Esophagus squamous epithelium (tissue), 4 donors: ENCODE measurements at regions not wholly inside any gene's neighbourhood (a gene's known extent, or its start where the extent isn't known, plus 50 kb on each side); places are given as distances from the start of the nearest gene placed in this dataset.

Experiments
- CTCF ChIP-seq, 6 experiments: fragments of 450-650 bp in 4 of 6; fragments of 200-600 bp in 2 of 6; sonication (generic) in 2 of 6; IDR thresholded peaks; one replicate each; pipeline ENCODE4 v1.5.1; 2016 to 2019; ENCODE audit warnings: antibody characterized with exemption in 6 of 6, mild to moderate bottlenecking in 4 of 6, moderate library complexity in 4 of 6
- POLR2A ChIP-seq, 4 donors: fragments of 450-650 bp; IDR thresholded peaks; one replicate each; pipeline ENCODE4 v1.6.1; 2017; ENCODE audit warnings: antibody characterized with exemption in 4 of 4, mild to moderate bottlenecking in 4 of 4, moderate library complexity in 3 of 4

GRCh38 chr15:60275624-60276023 is 122.2 kb downstream of the ANXA2 start:
- TF ChIP-seq CTCF (IDR thresholded peaks at IDR 0.05) = no peak
- TF ChIP-seq POLR2A (IDR thresholded peaks at IDR 0.05) = no peak
